ENCODE measurements at regions not wholly inside any gene's neighbourhood (a gene's known extent, or its start where the extent isn't known, plus 50 kb on each side); places are given as distances from the start of the nearest gene placed in this dataset.

GRCh38 chr4:164304101-164304639 is 449.8 kb upstream of the SMIM31 start:
- TF ChIP-seq CTCF (IDR thresholded peaks at IDR 0.05), result no peak
- TF ChIP-seq EZH2 (IDR thresholded peaks at IDR 0.05), result no peak
- TF ChIP-seq EZH2phosphoT487 (IDR thresholded peaks at IDR 0.05), result no peak
